ENCODE measurements at regions not wholly inside any gene's neighbourhood (a gene's known extent, or its start where the extent isn't known, plus 50 kb on each side); places are given as distances from the start of the nearest gene placed in this dataset.
"Not testable (repeated sequence)": the region's sequence is repeated elsewhere in the genome, so short reads cannot be mapped to it uniquely, and the experiment has no call there.

DNA sequence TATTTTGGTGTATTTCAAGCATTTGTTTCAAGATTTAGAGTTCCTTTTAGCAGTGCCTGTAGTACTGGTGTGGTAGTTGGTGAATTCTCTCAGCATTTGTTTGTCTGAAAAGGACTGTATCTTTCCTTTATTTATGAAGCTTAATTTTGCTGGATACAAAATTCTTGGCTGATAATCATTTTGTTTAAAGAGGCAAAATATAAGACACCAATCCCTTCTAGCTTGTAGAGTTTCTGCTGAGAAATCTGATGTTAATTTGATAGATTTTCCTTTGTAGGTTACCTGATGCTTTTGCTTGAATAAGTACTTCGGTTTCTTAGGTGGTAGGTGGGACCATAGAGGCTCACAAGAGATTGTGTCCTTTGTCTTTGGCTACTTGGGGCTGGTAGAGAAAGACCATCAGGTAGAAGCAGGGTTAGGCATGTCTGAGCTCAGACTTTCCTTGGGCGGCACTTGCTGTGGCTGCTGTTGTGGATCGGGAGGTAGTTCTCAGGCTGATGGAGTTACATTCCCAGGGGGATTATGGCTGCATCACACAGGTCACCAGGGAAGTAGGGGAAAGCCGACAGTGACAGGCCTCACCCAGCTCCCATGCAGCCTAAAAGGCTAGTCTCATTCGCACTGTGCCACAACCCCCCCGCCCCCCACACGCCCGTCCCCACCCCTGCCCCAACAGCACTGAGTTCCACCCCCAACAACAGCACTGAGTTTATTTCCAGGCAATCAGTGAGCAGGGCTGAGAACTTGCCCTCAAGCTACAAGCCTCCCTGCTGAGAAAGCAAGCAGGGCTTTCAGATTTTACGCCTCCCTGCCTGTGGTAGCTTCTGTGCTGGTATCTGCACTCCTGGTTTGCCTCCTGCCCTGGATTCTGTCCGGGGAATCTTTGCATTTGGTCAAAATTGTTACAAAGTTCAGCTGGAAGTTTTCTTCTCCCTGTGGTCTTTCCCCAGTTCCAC is 127.1 kb upstream of the GLRA1 start:
- no peak for DNase-seq (ENCODE audit: low read depth, low spot score)

DNA sequence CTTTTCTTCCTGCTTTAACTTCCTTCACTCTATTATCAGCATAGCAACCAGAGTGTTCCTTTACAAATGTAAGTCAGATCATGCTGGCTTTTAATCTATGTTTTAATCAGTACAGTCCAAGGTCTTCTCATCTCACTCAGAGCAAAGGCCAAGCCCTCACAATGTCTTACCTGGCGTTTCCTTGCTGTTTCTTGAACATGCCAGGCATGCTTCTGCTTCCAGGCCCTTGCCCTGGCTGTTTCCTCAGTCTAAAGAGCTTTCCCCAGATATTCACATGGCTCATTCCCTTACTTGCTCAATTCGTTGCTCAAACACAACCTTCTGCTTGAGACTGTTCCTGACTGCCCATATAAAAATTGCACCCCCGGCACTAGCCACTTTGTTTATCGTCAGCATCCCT is 121.7 kb upstream of the GLRA1 start:
- no peak for DNase-seq (ENCODE audit: low read depth, low spot score)

DNA sequence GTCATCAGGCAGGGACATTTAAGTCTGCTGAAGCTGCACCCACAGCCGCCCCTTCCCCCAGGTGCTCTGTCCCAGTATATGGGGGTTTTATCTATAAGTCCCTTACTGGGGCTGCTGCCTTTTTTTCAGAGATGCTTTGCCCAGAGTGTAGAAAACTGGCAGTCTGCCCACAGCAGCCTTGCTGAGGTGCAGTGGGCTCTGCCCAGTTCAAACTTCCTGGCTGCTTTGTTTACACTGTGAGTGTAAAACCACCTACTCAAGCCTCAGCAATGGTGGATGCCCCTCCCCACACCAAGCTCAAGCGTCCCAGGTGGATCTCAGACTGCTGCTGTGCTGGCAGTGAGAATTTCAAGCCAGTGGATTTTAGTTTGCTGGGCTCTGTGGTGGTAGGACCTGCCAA is 114.2 kb upstream of the GLRA1 start:
- not testable (repeated sequence) for DNase-seq (ENCODE audit: low read depth, low spot score)

DNA sequence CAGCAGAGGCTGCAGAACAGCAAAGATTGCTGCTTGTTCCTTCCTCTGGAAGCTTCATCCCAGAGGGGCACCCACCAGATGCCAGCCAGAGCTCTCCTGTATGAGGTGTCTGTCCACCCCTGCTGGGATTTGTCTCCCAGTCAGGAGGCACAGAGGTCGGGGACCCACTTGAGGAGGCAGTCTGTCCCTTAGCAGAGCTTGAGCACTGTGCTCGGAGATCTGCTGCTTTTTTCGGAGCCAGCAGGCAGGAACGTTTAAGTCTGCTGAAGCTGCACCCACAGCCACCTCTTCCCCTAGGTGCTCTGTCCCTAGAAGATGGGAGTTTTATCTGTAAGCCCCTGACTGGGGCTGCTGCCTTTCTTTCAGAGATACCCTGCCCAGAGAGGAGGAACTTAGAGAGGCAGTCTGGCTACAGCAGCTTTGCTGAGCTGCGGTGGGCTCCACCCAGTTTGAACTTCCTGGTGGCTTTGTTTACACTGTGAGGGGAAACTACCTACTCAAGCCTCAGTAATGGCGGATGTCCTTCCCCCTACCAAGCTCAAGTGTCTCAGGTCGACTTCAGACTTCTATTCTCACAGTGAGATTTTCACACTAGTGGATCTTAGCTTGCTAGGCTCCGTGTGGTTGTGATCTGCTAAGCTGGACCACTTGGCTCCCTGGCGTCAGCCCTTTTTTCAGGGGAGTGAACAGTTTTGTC is 101.8 kb upstream of the GLRA1 start:
- DNase-seq (ENCODE audit: low read depth, low spot score): not testable (repeated sequence)

DNA sequence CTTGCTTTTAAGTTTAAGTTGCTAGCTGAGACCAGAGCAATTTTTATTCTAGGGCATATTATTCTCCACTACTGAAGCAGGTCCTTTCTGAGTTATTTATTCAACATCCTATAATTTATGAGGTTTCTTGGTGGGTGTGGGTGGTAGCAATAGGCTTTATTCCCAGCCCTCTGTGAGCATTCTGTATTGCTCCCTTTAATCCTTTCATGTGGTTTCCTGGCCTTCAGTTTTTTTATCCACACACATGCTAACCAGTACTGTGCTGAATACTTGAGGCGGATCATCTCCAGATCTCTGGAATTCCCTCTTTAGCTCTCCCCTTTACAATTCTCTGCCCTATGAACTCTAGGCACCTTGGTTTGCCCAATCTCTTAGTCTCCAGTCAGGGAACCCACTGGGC is 91.8 kb upstream of the GLRA1 start:
- DNase-seq (ENCODE audit: low read depth, low spot score): no peak

DNA sequence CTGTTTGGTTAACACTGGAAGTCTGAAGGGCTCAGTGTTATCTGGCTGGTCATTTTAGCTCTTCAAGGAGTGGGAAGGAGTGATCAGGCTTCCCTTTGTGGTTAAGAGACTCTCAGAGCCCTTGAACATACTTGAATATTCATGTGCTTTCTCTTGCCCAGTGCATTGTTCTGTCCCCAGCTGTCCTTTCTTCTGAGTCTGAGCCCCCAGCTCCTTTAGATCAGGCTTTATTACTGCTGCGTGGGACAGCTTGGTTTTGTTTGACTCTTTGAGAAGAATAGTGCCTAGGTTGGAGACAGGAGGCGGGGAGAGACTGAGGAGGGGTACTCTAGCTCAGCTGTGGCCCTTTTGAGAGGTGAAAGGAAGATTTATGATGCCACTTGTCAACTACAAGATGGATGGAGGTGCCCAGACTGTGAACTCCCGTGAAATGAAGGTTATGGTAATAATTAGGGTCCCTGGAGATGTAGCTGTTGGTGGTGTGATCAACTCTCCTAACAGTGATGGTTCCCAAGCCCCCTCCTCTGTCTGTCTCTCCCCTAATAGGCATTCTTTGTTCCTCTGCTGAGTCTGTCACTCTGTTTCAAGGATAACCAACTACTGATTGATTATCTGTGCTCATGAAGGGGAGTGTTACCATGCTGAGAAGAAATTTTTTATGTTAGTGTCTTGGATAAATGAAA is 83.1 kb upstream of the GLRA1 start:
- DNase-seq (ENCODE audit: low read depth, low spot score): no peak

DNA sequence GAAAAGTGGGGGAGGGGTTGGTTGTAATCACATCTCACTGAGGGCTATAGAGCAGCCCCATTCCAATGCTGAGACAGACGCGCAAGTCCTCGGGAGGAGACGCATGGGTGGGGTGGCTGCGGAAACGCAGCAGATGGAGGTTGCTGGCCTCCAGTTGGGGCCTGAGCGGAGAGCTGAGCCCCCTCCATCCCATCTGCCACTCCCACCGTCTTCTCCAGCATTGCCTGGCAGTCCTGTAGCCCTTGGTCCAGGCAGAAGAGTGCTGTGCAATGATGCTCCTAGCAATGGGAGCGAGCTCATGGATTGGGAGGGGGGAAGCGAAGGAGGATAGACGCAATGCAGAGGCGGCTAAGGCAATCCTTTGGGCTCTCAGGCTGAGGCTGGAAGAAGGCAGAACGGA is 79.4 kb upstream of the GLRA1 start:
- DNase-seq (ENCODE audit: low read depth, low spot score): no peak
